GM12878 (cell line): ENCODE measurements at regions not wholly inside any gene's neighbourhood (a gene's known extent, or its start where the extent isn't known, plus 50 kb on each side); places are given as distances from the start of the nearest gene placed in this dataset.

Experiments
- ATAC-seq: fragments of 200-7000 bp; cut with Tn5 transposase; 3 replicates; pipeline ENCODE4 v1.9.1; 2020; ENCODE audit warnings: mild to moderate bottlenecking, moderate library complexity
- BruUV-seq: library from RNA; stranded (reverse); fragments of 400-500 nt; replicated peaks from 2 replicates; lab custom pipeline; 2021; lab: Mats Ljungman, UMichigan
- CTCF ChIA-PET: fragments of 300-600 bp; sonication (Branson Sonifier 250); formaldehyde crosslinking; extraction: SDS; loops from one replicate; lab custom pipeline; 2021; ENCODE audit warnings: inconsistent platforms; lab: Yijun Ruan, JAX
- POLR2A ChIA-PET: fragments of 350-600 bp; formaldehyde crosslinking; extraction: SDS; loops from one replicate; lab custom pipeline; 2021; ENCODE audit warnings: inconsistent platforms; lab: Charles Lee
- RAD21 ChIA-PET: fragments of 300-600 bp; sonication (Branson Sonifier 250); formaldehyde crosslinking; loops from one replicate; lab custom pipeline; 2023; ENCODE audit warnings: antibody characterized with exemption; ENCODE audit not compliant: unreplicated experiment; lab: Charles Lee
- SMC1A ChIA-PET: fragments of 300-600 bp; sonication (Branson Sonifier 250); formaldehyde crosslinking; loops from one replicate; lab custom pipeline; 2023; ENCODE audit not compliant: unreplicated experiment, uncharacterized antibody; lab: Charles Lee
- DNase-seq: peaks from one replicate; pipeline ENCODE4 v3.0.0-alpha.2; 2011; ENCODE audit warnings: low read depth, low spot score
- FAIRE-seq: peaks from 3 replicates; lab custom pipeline; 2011; peaks lifted over from hg19 to GRCh38; lab: Jason Lieb, UNC
- H2AFZ ChIP-seq: 2 replicates; pipeline ENCODE4 v1.6.0; 2011; ENCODE audit warnings: low read depth, low read length, control low read depth; ENCODE audit not compliant: control insufficient read depth
- H3K27ac ChIP-seq: 2 replicates; pipeline ENCODE4 v1.5.1; 2011; ENCODE audit warnings: control low read depth; ENCODE audit not compliant: control insufficient read depth, insufficient read depth
- H3K27me3 ChIP-seq, 2 experiments: replicated peaks in 1 of 2; 2 replicates each; pipeline versions ENCODE4 v1.6.0 to v1.6.1; 2011; ENCODE audit warnings: low read length in 1 of 2; ENCODE audit not compliant: control insufficient read depth in 2 of 2, insufficient read depth in 2 of 2
- H3K36me3 ChIP-seq, 2 experiments: 2 replicates each; pipeline ENCODE4 v1.5.1; 2011; ENCODE audit warnings: low read length in 1 of 2; ENCODE audit not compliant: control insufficient read depth in 2 of 2, insufficient read depth in 2 of 2
- H3K4me1 ChIP-seq: 2 replicates; pipeline ENCODE4 v1.6.1; 2011; ENCODE audit warnings: mild to moderate bottlenecking, low read length, moderate library complexity, mixed read lengths; ENCODE audit not compliant: control insufficient read depth, insufficient read depth
- H3K4me2 ChIP-seq: 2 replicates; pipeline ENCODE4 v1.6.0; 2011; ENCODE audit warnings: control low read depth; ENCODE audit not compliant: control insufficient read depth, insufficient read depth
- H3K4me3 ChIP-seq: fragments of 200-600 bp; sonication (generic); 2 replicates; pipeline ENCODE4 v1.5.1; 2016
- H3K79me2 ChIP-seq: 2 replicates; pipeline ENCODE4 v1.6.0; 2011; ENCODE audit warnings: low read length; ENCODE audit not compliant: control insufficient read depth, insufficient read depth
- H3K9ac ChIP-seq: 2 replicates; pipeline ENCODE4 v1.8.0; 2011; ENCODE audit warnings: low read length, control low read depth, mixed read lengths; ENCODE audit not compliant: control insufficient read depth, insufficient read depth
- H3K9me3 ChIP-seq: replicated peaks from 3 replicates; pipeline ENCODE4 v1.5.1; 2011; ENCODE audit warnings: mild to moderate bottlenecking, low read length; ENCODE audit not compliant: control insufficient read depth, insufficient read depth
- H4K20me1 ChIP-seq: 2 replicates; pipeline ENCODE4 v1.6.0; 2011; ENCODE audit not compliant: control insufficient read depth, insufficient read depth
- ATF2 ChIP-seq: IDR thresholded peaks from 2 replicates; pipeline ENCODE4 v1.6.1; 2012; ENCODE audit warnings: low read length, inconsistent platforms
- CBFB ChIP-seq: IDR thresholded peaks from 2 replicates; pipeline ENCODE4 v1.6.1; 2016; ENCODE audit warnings: antibody characterized with exemption, low read depth
- HDAC6 ChIP-seq: fragments of 200-600 bp; sonication (generic); IDR thresholded peaks from one replicate; pipeline ENCODE4 v1.8.0; 2017; ENCODE audit warnings: antibody characterized with exemption; ENCODE audit not compliant: unreplicated experiment
- KAT2A ChIP-seq: conservative IDR thresholded peaks from 2 replicates; pipeline ENCODE4 v1.6.1; 2011; ENCODE audit warnings: low read depth, low read length; ENCODE audit not compliant: control insufficient read depth
- KDM1A ChIP-seq: fragments of 200-600 bp; sonication (generic); IDR thresholded peaks from 2 replicates; pipeline ENCODE4 v1.6.1; 2016; ENCODE audit warnings: borderline replicate concordance
- KLF5 ChIP-seq: fragments of 450-650 bp; IDR thresholded peaks from 2 replicates; pipeline ENCODE4 v1.6.1; 2014; ENCODE audit warnings: mild to moderate bottlenecking; ENCODE audit not compliant: partially characterized antibody
- NFYA ChIP-seq: IDR thresholded peaks from 2 replicates; pipeline ENCODE4 v1.6.1; 2011; ENCODE audit warnings: low read depth, mild to moderate bottlenecking, low read length, improper control_type of control experiment, borderline replicate concordance
- REST ChIP-seq: IDR thresholded peaks from 2 replicates; pipeline ENCODE4 v1.6.1; 2012; ENCODE audit warnings: mild to moderate bottlenecking, low read depth, low read length
- SMAD1 ChIP-seq: fragments of 450-650 bp; IDR thresholded peaks from 2 replicates; pipeline ENCODE4 v1.6.1; 2018; ENCODE audit warnings: mild to moderate bottlenecking, low read depth; ENCODE audit not compliant: partially characterized antibody
- WGBS: methylation state at CpG from one replicate; pipeline ENCODE4 v1.1.6; 2016; ENCODE audit warnings: low lambda C conversion rate; ENCODE audit not compliant: insufficient replicate concordance, insufficient coverage; ENCODE audit errors: missing lambda C conversion rate; 5-methylcytosine and 5-hydroxymethylcytosine counted together
- in situ Hi-C: fragments of 300-500 bp; cut with MboI; formaldehyde crosslinking; loops from 9 replicates; pipeline ENCODE4 v1.14.3; 2018; ENCODE audit warnings: mixed read lengths
- intact Hi-C: fragments of 100-400 bp; cut with micrococcal nuclease; formaldehyde crosslinking; loops from one replicate; pipeline ENCODE4 v1.14.2; 2022; ENCODE audit not compliant: unreplicated experiment

GRCh38 chr18:10388373-10388772 lies 66.1 kb upstream of the APCDD1 start:
- WGBS, result 42% methylated on average over 2 of the region's 2 CpGs
- no TSS peak for BruUV-seq
- CTCF ChIA-PET, result interaction anchor here (0.5 to 1.0 kb wide), 2 partner anchors 52 to 101 kb away, joined by 3 read pairs; no protein-coding TSS in a partner anchor

More at GRCh38 chr18:10388373-10388772, 66.1 kb upstream of the APCDD1 start:
- Histone ChIP-seq H4K20me1 (no peaks in the 10 kb centered on the region), H3K4me3 (no peak overlapping the region), H3K27me3 (no peaks in the 10 kb centered on the region), H3K9me3 (no peaks in the 10 kb centered on the region; the same call in 2 of the 3 replicates), H3K36me3 (no peaks in the 10 kb centered on the region), H3K27ac (no peak overlapping the region), H3K9ac (no peak overlapping the region)
- in situ Hi-C loops (no loop called here), intact Hi-C loops (no loop called here)
- DNase-seq (no peak), ATAC-seq (no peak), FAIRE-seq (no peak)
- SMC1A ChIA-PET, result interaction anchor here (1.7 kb wide), 1 partner anchor 8 kb away, joined by 5 read pairs; no protein-coding TSS in a partner anchor
- RAD21 ChIA-PET, result no interaction called here
- no peak for TF ChIP-seq KAT2A
- no peak for TF ChIP-seq SMAD1
- TF ChIP-seq KLF5, result no peak
- TF ChIP-seq CBFB, result no peak
- no peak for TF ChIP-seq KDM1A
- no peak for TF ChIP-seq NFYA
- no peak for TF ChIP-seq ATF2
- TF ChIP-seq REST, result no peak
- TF ChIP-seq HDAC6, result no peak
- TF ChIP-seq, all 136 proteins: peak for 0
- H3K79me2 ChIP-seq, result no peaks in the 10 kb centered on the region
- H3K4me2 ChIP-seq, result no peak overlapping the region
- H3K4me1 ChIP-seq, result peaks cover 15% of the 10 kb centered on the region
- POLR2A ChIA-PET, result no interaction called here
- H2AFZ ChIP-seq, result no peak overlapping the region
